Loucy (cell line): ENCODE measurements at regions not wholly inside any gene's neighbourhood (a gene's known extent, or its start where the extent isn't known, plus 50 kb on each side); places are given as distances from the start of the nearest gene placed in this dataset.

ENCODE experiments used
- CTCF ChIP-seq: fragments of 200-600 bp; sonication (generic); conservative IDR thresholded peaks from 2 replicates; pipeline ENCODE4 v1.5.1; 2014; ENCODE audit warnings: mild to moderate bottlenecking, antibody characterized with exemption, low read length
- EZH2phosphoT487 ChIP-seq: fragments of 200-600 bp; IDR thresholded peaks from 2 replicates; pipeline ENCODE4 v1.6.1; 2018; ENCODE audit warnings: antibody characterized with exemption, mild to moderate bottlenecking, moderate library complexity, borderline replicate concordance

GRCh38 chr14:34062353-34062973, 111.6 kb upstream of the EGLN3 start:
- no peak for TF ChIP-seq CTCF
- no peak for TF ChIP-seq EZH2phosphoT487
